ENCODE measurements at regions not wholly inside any gene's neighbourhood (a gene's known extent, or its start where the extent isn't known, plus 50 kb on each side); places are given as distances from the start of the nearest gene placed in this dataset.

GRCh38 chr1:163406772-163407171 is 85.0 kb downstream of the NUF2 start:
- intact Hi-C loops (cut with DNase I) = no loop called here
- DNase-seq = no peak

- DNase-seq = no peak
- intact Hi-C loops (cut with DNase I) = no loop called here
Observed at GRCh38 chr1:163408262-163408661, 86.5 kb downstream of the NUF2 start.

- DNase-seq = peak in 33 of 42 donors; percentile 15 to 81 (median 49)
- intact Hi-C loops (cut with DNase I) = no loop called here
Observed at GRCh38 chr1:163410073-163410999, 88.6 kb downstream of the NUF2 start.

- intact Hi-C loops (cut with DNase I) = no loop called here
- DNase-seq = no peak
Observed at GRCh38 chr1:163412221-163412620, 90.5 kb downstream of the NUF2 start.

- intact Hi-C loops (cut with DNase I) = no loop called here
- DNase-seq = no peak
Observed at GRCh38 chr1:163414778-163415177, 93.0 kb downstream of the NUF2 start.

- DNase-seq = no peak
- intact Hi-C loops (cut with DNase I) = no loop called here
Observed at GRCh38 chr1:163421701-163422100, 99.9 kb downstream of the NUF2 start.

- intact Hi-C loops (cut with DNase I) = no loop called here
- no peak for DNase-seq
Observed at GRCh38 chr1:163422738-163423404, 101.1 kb downstream of the NUF2 start.

- DNase-seq = no peak
- intact Hi-C loops (cut with DNase I) = no loop called here
Observed at GRCh38 chr1:163426505-163427251, 104.9 kb downstream of the NUF2 start.

- intact Hi-C loops (cut with DNase I) = no loop called here
- no peak for DNase-seq
Observed at GRCh38 chr1:163427279-163427678, 105.5 kb downstream of the NUF2 start.

- intact Hi-C loops (cut with DNase I) = no loop called here
- no peak for DNase-seq
Observed at GRCh38 chr1:163436140-163436812, 114.5 kb downstream of the NUF2 start.

GRCh38 chr1:163439471-163439870 is 117.7 kb downstream of the NUF2 start:
- DNase-seq = no peak
- intact Hi-C loops (cut with DNase I) = no loop called here

GRCh38 chr1:163440090-163440489 is 118.3 kb downstream of the NUF2 start:
- DNase-seq = no peak
- intact Hi-C loops (cut with DNase I) = no loop called here

GRCh38 chr1:163442231-163442879 is 120.6 kb downstream of the NUF2 start:
- intact Hi-C loops (cut with DNase I) = no loop called here
- no peak for DNase-seq

GRCh38 chr1:163442895-163443294 is 121.1 kb downstream of the NUF2 start:
- intact Hi-C loops (cut with DNase I) = no loop called here
- DNase-seq = no peak

GRCh38 chr1:163443863-163444262 is 122.1 kb downstream of the NUF2 start:
- intact Hi-C loops (cut with DNase I) = no loop called here
- no peak for DNase-seq

GRCh38 chr1:163444665-163445064 is 122.9 kb downstream of the NUF2 start:
- intact Hi-C loops (cut with DNase I) = no loop called here
- no peak for DNase-seq

GRCh38 chr1:163450986-163451385 is 129.2 kb downstream of the NUF2 start:
- intact Hi-C loops (cut with DNase I) = no loop called here

GRCh38 chr1:163459539-163459938 is 137.8 kb downstream of the NUF2 start:
- no peak for DNase-seq
- intact Hi-C loops (cut with DNase I) = no loop called here

More at GRCh38 chr1:163450986-163451385, 129.2 kb downstream of the NUF2 start:
- no peak for DNase-seq

- DNase-seq = no peak
- intact Hi-C loops (cut with DNase I) = no loop called here
Observed at GRCh38 chr1:163467289-163467688, 145.5 kb downstream of the NUF2 start.

Measured in head of caudate nucleus (tissue), 42 donors.